GM23248 (cell line): ENCODE measurements at regions not wholly inside any gene's neighbourhood (a gene's known extent, or its start where the extent isn't known, plus 50 kb on each side); places are given as distances from the start of the nearest gene placed in this dataset.

Source experiments
- DNase-seq: peaks from one replicate; pipeline ENCODE4 v3.0.0-alpha.2; 2015
- H2AFZ ChIP-seq: fragments of 200-600 bp; sonication (generic); 2 replicates; pipeline ENCODE4 v1.6.1; 2016; ENCODE audit warnings: antibody characterized with exemption
- H3F3A ChIP-seq: fragments of 200-600 bp; sonication (generic); 2 replicates; pipeline ENCODE4 v1.6.1; 2016; ENCODE audit warnings: mild to moderate bottlenecking, antibody characterized with exemption, mixed run types; ENCODE audit not compliant: insufficient read depth
- H3K27ac ChIP-seq: fragments of 200-600 bp; sonication (generic); 2 replicates; pipeline ENCODE4 v1.5.1; 2016; ENCODE audit warnings: mild to moderate bottlenecking
- H3K27me3 ChIP-seq: fragments of 200-600 bp; sonication (generic); replicated peaks from 2 replicates; pipeline ENCODE4 v1.6.1; 2016; ENCODE audit warnings: mild to moderate bottlenecking; ENCODE audit not compliant: insufficient read depth
- H3K36me3 ChIP-seq: fragments of 200-600 bp; sonication (generic); 2 replicates; pipeline ENCODE4 v1.6.1; 2016; ENCODE audit warnings: low read depth, mild to moderate bottlenecking
- H3K4me1 ChIP-seq: fragments of 200-600 bp; sonication (generic); 2 replicates; pipeline ENCODE4 v1.6.1; 2016; ENCODE audit warnings: mild to moderate bottlenecking; ENCODE audit not compliant: insufficient read depth
- H3K4me2 ChIP-seq: fragments of 200-600 bp; sonication (generic); one replicate; pipeline ENCODE4 v1.6.1; 2016; ENCODE audit warnings: mild to moderate bottlenecking; ENCODE audit not compliant: unreplicated experiment
- H3K4me3 ChIP-seq: fragments of 200-600 bp; sonication (generic); 2 replicates; pipeline ENCODE4 v1.5.1; 2016; ENCODE audit warnings: mild to moderate bottlenecking
- H3K79me2 ChIP-seq: fragments of 200-600 bp; sonication (generic); 2 replicates; pipeline ENCODE4 v1.6.1; 2016; ENCODE audit warnings: mild to moderate bottlenecking; ENCODE audit not compliant: insufficient read depth
- H3K9ac ChIP-seq: fragments of 200-600 bp; sonication (generic); 2 replicates; pipeline ENCODE4 v1.6.1; 2016; ENCODE audit warnings: mild to moderate bottlenecking
- H3K9me2 ChIP-seq: fragments of 200-600 bp; sonication (generic); 2 replicates; pipeline ENCODE4 v1.6.1; 2016; ENCODE audit warnings: mixed run types, mild to moderate bottlenecking, moderate library complexity; ENCODE audit not compliant: insufficient read depth
- H3K9me3 ChIP-seq: fragments of 200-600 bp; sonication (generic); one replicate; pipeline ENCODE4 v1.6.1; 2017; ENCODE audit warnings: low read depth
- H4K20me1 ChIP-seq: fragments of 200-600 bp; sonication (generic); 2 replicates; pipeline ENCODE4 v1.6.0; 2016; ENCODE audit not compliant: insufficient read depth
- EZH2 ChIP-seq: fragments of 200-600 bp; sonication (generic); IDR thresholded peaks from 2 replicates; pipeline ENCODE4 v1.6.1; 2018; ENCODE audit warnings: antibody characterized with exemption, mild to moderate bottlenecking; ENCODE audit not compliant: insufficient read depth, poor library complexity, severe bottlenecking
- EZH2phosphoT487 ChIP-seq: fragments of 200-600 bp; sonication (generic); IDR thresholded peaks from 2 replicates; pipeline ENCODE4 v1.6.1; 2018; ENCODE audit warnings: antibody characterized with exemption, moderate library complexity, mild to moderate bottlenecking, low read depth; ENCODE audit not compliant: insufficient read depth
- WGBS, 2 experiments: methylation state at CpG; one replicate each; pipeline ENCODE4 v1.1.6; 2015 to 2017; ENCODE audit warnings: low lambda C conversion rate in 2 of 2, low coverage in 1 of 2; ENCODE audit errors: missing lambda C conversion rate in 2 of 2; 5-methylcytosine and 5-hydroxymethylcytosine counted together
- in situ Hi-C: fragments of 300-500 bp; cut with MboI; formaldehyde crosslinking; loops from 2 replicates; pipeline ENCODE4 v1.15.0; 2020

GRCh38 chr1:244236721-244237120 is 185.6 kb downstream of the ZBTB18 start:
- Histone ChIP-seq H3K4me3 (no peak overlapping the region), H3F3A (no peaks in the 10 kb centered on the region), H3K4me2 (no peak overlapping the region), H3K27ac (no peak overlapping the region), H3K27me3 (no peaks in the 10 kb centered on the region), H3K9me2 (no peaks in the 10 kb centered on the region), H2AFZ (no peak overlapping the region), H3K36me3 (no peaks in the 10 kb centered on the region), H3K9me3 (no peaks in the 10 kb centered on the region), H3K79me2 (no peaks in the 10 kb centered on the region), H4K20me1 (no peaks in the 10 kb centered on the region), H3K9ac (no peak overlapping the region), H3K4me1 (0 out of 2 replicates have a peak, but pooled peaks cover 3% of the 10 kb centered on the region)
- 72 to 75% methylated on average over 7 of the region's 7 CpGs for whole genome bisulfite sequencing, 2 experiments
- no peak for TF ChIP-seq EZH2
- no peak for TF ChIP-seq EZH2phosphoT487
- DNase-seq: no peak
- in situ Hi-C loops: no loop called here

DNA sequence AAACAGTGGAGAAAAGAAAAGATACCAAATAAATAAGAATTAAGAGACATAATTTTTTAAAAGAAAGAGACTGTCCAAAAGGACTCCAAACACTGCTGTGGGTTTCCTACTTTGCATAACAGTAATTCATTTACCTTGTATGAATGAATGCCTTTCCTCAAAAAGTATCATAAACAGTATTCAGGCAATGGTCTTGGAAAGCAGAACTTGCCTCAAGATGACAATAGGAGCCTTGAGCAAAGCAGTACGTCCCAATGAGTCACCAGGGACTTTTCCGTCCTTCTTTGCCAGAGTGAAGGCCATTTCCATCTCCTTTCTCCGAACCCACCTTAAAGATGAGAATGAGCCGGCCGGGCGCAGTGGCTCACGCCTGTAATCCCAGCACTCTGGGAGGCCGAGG is 186.4 kb downstream of the ZBTB18 start:
- 62 to 63% methylated on average over 6 to 8 of the region's 8 CpGs for WGBS, 2 experiments
- no peaks in the 10 kb centered on the region for H3K36me3 ChIP-seq
- no peak overlapping the region for H3K9ac ChIP-seq
- H3K4me1 ChIP-seq: no peaks in the 10 kb centered on the region
- H3F3A ChIP-seq: no peaks in the 10 kb centered on the region
- no peaks in the 10 kb centered on the region for H4K20me1 ChIP-seq
- in situ Hi-C loops: no loop called here
- no peaks in the 10 kb centered on the region for H3K9me3 ChIP-seq
- H3K9me2 ChIP-seq: no peaks in the 10 kb centered on the region
- no peaks in the 10 kb centered on the region for H3K79me2 ChIP-seq
- DNase-seq: peak; percentile 23
- no peak for TF ChIP-seq EZH2
- TF ChIP-seq EZH2phosphoT487: no peak
- H2AFZ ChIP-seq: no peak overlapping the region
- H3K27ac ChIP-seq: no peak overlapping the region
- H3K4me2 ChIP-seq: no peak overlapping the region
- no peaks in the 10 kb centered on the region for H3K27me3 ChIP-seq
- H3K4me3 ChIP-seq: no peak overlapping the region

GRCh38 chr1:244239261-244239770 is 188.2 kb downstream of the ZBTB18 start:
- H3K9me3 ChIP-seq: no peaks in the 10 kb centered on the region
- in situ Hi-C loops: no loop called here
- no peak overlapping the region for H3K9ac ChIP-seq
- no peaks in the 10 kb centered on the region for H3K9me2 ChIP-seq
- DNase-seq: no peak
- 86 to 93% methylated on average over 4 of the region's 4 CpGs for WGBS, 2 experiments
- TF ChIP-seq EZH2 (no peak), EZH2phosphoT487 (no peak)
- H3K4me2 ChIP-seq: no peak overlapping the region
- no peaks in the 10 kb centered on the region for H3F3A ChIP-seq
- H2AFZ ChIP-seq: no peak overlapping the region; the same call in 1 of the 2 replicates
- H3K27ac ChIP-seq: no peak overlapping the region
- no peak overlapping the region for H3K4me3 ChIP-seq
- H3K4me1 ChIP-seq: no peaks in the 10 kb centered on the region
- no peaks in the 10 kb centered on the region for H3K27me3 ChIP-seq
- no peaks in the 10 kb centered on the region for H3K36me3 ChIP-seq
- no peaks in the 10 kb centered on the region for H3K79me2 ChIP-seq
- H4K20me1 ChIP-seq: no peaks in the 10 kb centered on the region

GRCh38 chr1:244241438-244241837 is 190.4 kb downstream of the ZBTB18 start:
- H4K20me1 ChIP-seq: no peaks in the 10 kb centered on the region
- WGBS, 2 experiments: 93 to 96% methylated on average over 4 of the region's 4 CpGs
- no peak overlapping the region for H2AFZ ChIP-seq
- no peak overlapping the region for H3K9ac ChIP-seq
- no peak overlapping the region for H3K4me3 ChIP-seq
- H3K27me3 ChIP-seq: no peaks in the 10 kb centered on the region; the same call in 1 of the 2 replicates
- no peaks in the 10 kb centered on the region for H3K36me3 ChIP-seq
- H3K4me2 ChIP-seq: no peak overlapping the region
- H3K79me2 ChIP-seq: no peaks in the 10 kb centered on the region
- no peaks in the 10 kb centered on the region for H3K4me1 ChIP-seq
- DNase-seq: no peak
- in situ Hi-C loops: no loop called here
- TF ChIP-seq EZH2 (no peak), EZH2phosphoT487 (no peak)
- no peak overlapping the region for H3K27ac ChIP-seq
- H3K9me3 ChIP-seq: no peaks in the 10 kb centered on the region
- H3K9me2 ChIP-seq: no peaks in the 10 kb centered on the region
- no peaks in the 10 kb centered on the region for H3F3A ChIP-seq

GRCh38 chr1:244242446-244242845 is 191.4 kb downstream of the ZBTB18 start:
- no peaks in the 10 kb centered on the region for H3K79me2 ChIP-seq
- H3K9me3 ChIP-seq: no peaks in the 10 kb centered on the region
- H4K20me1 ChIP-seq: no peaks in the 10 kb centered on the region
- TF ChIP-seq EZH2: no peak
- no peak for TF ChIP-seq EZH2phosphoT487
- no peaks in the 10 kb centered on the region for H3K9me2 ChIP-seq
- H3K36me3 ChIP-seq: no peaks in the 10 kb centered on the region
- no peak overlapping the region for H3K4me2 ChIP-seq
- no peaks in the 10 kb centered on the region for H3F3A ChIP-seq
- 49 to 52% methylated on average over 5 of the region's 5 CpGs for WGBS, 2 experiments
- no peak overlapping the region for H3K27ac ChIP-seq
- no peak overlapping the region for H2AFZ ChIP-seq
- DNase-seq: no peak
- H3K27me3 ChIP-seq: no peaks in the 10 kb centered on the region; the same call in 1 of the 2 replicates
- no peak overlapping the region for H3K9ac ChIP-seq
- in situ Hi-C loops: no loop called here
- H3K4me3 ChIP-seq: no peak overlapping the region
- no peaks in the 10 kb centered on the region for H3K4me1 ChIP-seq
